ENCODE measurements at regions not wholly inside any gene's neighbourhood (a gene's known extent, or its start where the extent isn't known, plus 50 kb on each side); places are given as distances from the start of the nearest gene placed in this dataset.

GRCh38 chr3:104032283-104032682 lies 1334.4 kb upstream of the ALCAM start:
- TF ChIP-seq, protein P1, sequence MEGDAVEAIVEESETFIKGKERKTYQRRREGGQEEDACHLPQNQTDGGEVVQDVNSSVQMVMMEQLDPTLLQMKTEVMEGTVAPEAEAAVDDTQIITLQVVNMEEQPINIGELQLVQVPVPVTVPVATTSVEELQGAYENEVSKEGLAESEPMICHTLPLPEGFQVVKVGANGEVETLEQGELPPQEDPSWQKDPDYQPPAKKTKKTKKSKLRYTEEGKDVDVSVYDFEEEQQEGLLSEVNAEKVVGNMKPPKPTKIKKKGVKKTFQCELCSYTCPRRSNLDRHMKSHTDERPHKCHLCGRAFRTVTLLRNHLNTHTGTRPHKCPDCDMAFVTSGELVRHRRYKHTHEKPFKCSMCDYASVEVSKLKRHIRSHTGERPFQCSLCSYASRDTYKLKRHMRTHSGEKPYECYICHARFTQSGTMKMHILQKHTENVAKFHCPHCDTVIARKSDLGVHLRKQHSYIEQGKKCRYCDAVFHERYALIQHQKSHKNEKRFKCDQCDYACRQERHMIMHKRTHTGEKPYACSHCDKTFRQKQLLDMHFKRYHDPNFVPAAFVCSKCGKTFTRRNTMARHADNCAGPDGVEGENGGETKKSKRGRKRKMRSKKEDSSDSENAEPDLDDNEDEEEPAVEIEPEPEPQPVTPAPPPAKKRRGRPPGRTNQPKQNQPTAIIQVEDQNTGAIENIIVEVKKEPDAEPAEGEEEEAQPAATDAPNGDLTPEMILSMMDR (IDR thresholded peaks at IDR 0.05; ENCODE audit: poor library complexity, severe bottlenecking): no peak
- no peak for TF ChIP-seq TAF1 (IDR thresholded peaks at IDR 0.05; ENCODE audit: low read depth)
- no peak for TF ChIP-seq EZH2 (IDR thresholded peaks at IDR 0.05; ENCODE audit: borderline replicate concordance, insufficient read depth, low read length, poor library complexity, severe bottlenecking)
